Hematopoietic multipotent progenitor cell treated with erythropoietin and hydrocortisone succinate and interleukin-3 and kit ligand, for 15 days (in vitro differentiated cells): ENCODE measurements at regions not wholly inside any gene's neighbourhood (a gene's known extent, or its start where the extent isn't known, plus 50 kb on each side); places are given as distances from the start of the nearest gene placed in this dataset.
A peak's percentile ranks its signal among the peaks of the same experiment; 100 is the strongest.

Source experiments
- DNase-seq: peaks from one replicate; pipeline ENCODE4 v3.0.0-alpha.2; 2015; ENCODE audit warnings: low spot score

DNA sequence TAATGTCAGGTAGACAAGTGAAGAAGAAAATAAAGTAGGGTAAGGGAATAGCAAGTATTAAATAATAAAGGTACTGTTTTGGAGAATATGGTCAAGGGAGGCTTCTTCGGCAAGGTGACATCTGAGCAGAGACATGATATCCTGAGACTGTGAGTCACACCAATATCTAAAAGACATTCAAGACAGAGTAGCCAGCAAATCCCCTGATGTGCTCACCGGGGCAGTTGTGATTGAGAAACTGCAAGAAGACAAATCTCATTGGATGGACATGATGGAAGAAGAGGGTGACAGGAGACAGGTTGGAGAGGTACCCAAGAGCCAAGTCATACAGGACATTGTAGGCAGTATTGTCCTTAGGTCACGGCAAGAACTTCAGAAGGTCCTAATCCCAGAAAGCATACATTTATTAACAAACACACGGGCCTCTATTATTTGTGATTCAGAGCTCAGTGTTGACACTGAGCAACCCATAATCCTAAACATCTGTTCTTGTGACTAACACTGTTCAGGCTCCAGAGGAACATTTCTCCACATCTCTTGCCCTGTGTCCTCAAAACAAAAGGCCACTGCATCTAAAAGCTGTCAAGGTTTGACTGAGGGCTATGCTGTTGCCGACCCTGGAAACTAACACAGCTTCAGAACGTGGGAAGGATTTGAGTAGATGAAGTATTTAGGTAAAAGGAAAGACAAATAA is 258.7 kb upstream of the CLINT1 start:
- DNase-seq: no peak

DNA sequence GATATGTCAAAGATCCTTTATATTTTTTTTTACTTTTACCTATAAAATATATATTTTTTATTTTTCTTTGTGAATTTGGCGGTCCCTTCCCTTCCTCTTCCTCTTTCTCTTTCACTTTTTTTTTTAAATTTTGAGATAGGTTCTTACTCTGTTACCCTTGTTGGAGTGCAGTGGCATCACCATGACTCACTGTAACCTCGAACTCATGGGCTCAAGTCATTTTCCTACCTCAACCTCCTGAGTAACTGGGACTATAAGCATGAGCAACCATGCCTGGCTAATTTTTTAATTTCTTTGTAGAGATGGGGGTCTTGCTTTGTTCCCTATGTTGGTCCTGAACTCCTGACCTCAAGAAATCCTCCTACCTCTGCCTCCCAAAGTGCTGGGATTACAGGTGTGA is 258.0 kb upstream of the CLINT1 start:
- no peak for DNase-seq

GRCh38 chr5:158115468-158115867 is 256.5 kb upstream of the CLINT1 start:
- DNase-seq: no peak

DNA sequence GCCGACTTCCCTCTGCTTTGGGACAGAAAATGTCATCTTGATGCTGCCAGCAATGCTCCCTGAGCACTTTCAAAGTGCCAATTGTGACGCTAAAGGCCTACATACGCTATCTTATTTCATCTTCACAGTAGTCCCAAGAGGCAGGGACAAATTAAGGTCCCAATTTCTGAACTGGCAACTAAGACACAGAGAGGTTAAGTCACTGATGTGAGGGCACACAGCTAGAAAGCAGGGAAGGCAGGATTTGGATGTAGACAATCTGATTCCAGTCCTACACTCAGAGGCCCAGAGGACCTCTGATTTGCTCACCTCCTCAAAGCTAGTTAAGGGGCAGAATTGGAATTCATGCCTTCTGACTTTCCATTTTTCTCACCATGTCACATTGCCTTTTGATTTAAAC is 249.2 kb upstream of the CLINT1 start:
- no peak for DNase-seq

GRCh38 chr5:158100373-158100888 is 241.5 kb upstream of the CLINT1 start:
- DNase-seq: no peak

DNA sequence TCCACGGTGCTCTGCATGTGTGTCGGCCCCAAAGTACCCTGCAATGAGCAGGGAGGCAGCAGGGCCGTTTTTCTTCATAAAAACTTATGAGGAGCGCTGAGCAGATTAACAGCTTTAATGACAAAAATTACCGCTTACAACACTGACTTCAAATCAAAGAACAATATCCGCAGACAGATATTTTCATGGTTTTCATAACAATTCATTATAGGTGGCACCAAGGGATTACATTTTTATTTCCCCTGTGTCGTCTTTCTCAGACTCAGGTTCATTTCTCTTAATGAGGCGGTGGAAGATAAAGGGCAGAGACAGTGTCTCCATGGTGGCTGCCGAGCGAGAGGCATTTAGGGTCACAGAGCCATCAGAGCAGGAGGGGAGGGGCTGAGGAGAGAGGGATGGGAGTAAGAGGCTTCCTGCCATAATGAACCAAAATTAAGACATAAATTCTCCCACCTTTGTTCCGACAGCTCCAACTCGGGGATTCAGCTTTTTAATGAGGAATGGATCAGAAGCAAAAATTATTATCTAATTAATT is 240.7 kb upstream of the CLINT1 start:
- no peak for DNase-seq

- DNase-seq: no peak
These were observed 237.9 kb upstream of the CLINT1 start for GRCh38 chr5:158096835-158097234.

GRCh38 chr5:158086856-158087255 is 227.9 kb upstream of the CLINT1 start:
- no peak for DNase-seq

DNA sequence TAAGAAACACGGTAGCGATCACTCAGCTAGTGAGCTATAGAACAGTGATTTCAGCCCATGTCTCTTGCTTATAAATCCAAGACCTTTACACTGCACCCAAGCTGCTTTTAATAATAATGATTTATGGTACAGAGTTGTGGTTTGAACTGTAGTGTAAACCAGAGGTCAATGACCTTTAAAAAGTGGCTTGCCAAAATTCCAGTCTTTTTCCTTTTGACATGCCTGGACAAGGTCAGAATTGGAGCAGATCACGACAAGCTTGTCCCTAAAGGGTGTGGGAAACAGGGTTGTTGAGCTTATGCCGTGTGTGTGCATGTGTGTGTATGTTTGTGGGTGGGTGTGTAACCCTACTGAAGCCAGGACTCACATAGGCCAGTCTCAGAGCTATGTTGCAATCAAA is 225.3 kb upstream of the CLINT1 start:
- no peak for DNase-seq

GRCh38 chr5:158082696-158083287 is 223.8 kb upstream of the CLINT1 start:
- no peak for DNase-seq

- DNase-seq: no peak
These were observed 221.2 kb upstream of the CLINT1 start for GRCh38 chr5:158080112-158080511.

- DNase-seq: no peak
These were observed 220.2 kb upstream of the CLINT1 start for GRCh38 chr5:158079097-158079496.

DNA sequence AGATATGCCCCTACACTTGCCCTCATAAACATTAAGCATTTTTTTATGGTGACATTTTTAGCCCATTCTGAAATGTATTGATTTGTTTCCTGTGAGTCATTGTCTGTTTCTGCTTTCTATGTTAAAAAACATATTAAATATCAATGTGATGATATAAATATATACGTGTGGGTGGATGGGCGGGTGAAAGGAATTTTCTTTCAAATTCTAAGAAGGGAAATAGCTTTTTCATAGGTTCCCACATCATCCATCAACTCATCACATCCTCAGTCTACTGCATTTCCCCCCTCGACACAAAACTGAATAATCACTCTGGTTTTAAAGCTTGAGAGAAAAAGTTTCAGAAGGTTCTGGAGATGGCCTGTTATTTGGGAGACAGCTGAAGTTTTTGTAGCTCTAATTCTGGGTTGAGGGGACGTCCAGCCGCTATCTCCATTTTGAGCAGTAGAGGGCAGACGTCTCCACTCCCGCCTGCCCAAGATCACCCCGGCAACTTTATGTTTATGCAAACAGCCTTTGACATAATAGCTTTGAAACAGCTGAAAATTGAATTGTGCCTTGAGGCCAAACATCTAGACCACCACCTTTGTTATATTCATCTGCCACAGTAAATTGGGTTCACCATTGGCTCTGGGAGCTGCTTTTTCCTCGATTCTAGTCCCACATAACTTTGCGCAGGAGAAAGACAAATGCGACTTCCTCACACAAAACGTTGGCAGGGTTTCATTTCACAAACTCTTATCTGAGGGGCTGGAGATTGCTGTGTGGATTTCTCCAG is 216.2 kb upstream of the CLINT1 start:
- DNase-seq: peak; percentile 3

GRCh38 chr5:158074597-158074991 is 215.6 kb upstream of the CLINT1 start:
- DNase-seq: no peak

DNA sequence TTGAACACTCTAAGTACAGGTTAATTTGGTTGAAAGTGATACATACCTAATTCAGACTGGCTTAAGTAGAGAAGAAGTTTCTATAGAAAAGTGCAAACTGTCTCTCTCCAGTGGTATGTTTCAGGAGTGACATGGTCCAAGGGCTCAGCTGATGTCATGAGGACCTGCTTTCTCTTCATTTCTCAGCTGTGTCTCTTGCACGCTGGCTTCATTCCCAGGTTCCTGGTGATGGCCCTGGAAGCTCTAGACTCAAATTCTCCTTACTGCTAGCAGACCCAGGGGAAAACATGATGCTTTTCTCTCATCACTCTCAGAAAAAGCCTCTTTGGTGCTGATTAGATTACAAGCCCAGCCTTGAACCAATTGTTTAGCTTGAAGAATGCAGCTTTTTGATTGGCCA is 211.9 kb upstream of the CLINT1 start:
- DNase-seq: no peak

GRCh38 chr5:158069838-158070237 is 210.9 kb upstream of the CLINT1 start:
- DNase-seq: no peak

- no peak for DNase-seq
These were observed 210.0 kb upstream of the CLINT1 start for GRCh38 chr5:158068964-158069363.

DNA sequence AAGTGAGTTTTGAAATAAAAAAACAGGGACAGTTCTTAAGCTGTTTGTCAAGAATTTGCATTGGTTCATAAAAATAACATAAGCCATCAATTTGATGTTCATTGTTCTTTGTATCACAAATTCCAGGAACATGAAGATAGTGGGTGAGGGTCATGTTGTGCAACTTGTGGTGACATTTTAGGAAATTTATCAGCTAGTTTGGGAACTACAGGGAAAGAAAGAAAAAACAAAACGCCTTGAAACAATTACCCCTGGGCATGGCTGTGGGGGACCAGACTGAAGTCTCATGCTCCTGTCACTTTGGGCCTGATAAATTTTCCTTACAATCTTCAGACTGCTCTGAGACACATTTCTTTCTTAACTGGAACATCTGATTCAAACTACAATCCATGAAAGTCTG is 207.1 kb upstream of the CLINT1 start:
- DNase-seq: no peak

GRCh38 chr5:158064334-158065123 is 205.6 kb upstream of the CLINT1 start:
- DNase-seq: no peak

DNA sequence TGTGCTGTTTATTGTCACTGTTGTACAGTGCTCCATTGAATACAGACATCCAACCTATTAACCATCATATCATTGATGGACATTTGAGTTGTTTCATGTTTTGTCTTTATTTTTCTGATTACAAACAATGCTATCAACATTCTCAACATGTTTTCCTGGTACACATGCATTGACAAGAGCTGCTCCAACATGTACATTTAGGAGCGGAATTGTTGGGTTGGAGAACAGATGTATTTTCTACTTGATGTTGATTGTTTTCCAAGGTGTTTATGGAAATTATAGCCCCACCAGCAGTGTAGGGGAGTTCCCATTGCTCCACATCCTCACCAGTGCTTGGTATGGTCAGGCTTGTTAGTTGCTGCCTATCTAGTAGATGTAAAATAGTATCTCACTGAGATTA is 204.1 kb upstream of the CLINT1 start:
- no peak for DNase-seq

DNA sequence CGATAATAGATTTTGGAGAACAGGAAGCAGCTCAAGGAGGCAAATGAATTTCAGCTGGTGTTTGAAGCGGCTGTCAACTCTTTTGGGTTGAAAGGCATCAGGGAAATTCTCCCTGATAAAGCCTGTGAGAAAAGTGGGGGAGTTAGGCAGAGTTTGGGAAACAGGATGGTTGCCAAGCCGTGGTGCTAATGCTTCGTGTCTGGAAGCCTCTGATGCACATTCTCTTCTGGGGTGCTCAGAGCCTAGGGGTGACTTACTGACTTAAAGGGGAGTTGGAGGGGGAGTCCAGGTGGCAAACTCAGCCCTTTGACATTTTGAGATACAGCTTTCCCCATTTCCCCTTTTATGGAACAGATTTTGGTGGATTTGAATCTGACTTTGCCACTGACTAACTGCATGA is 202.5 kb upstream of the CLINT1 start:
- DNase-seq: no peak

GRCh38 chr5:158060212-158060611 is 201.3 kb upstream of the CLINT1 start:
- no peak for DNase-seq
